GM23338 (cell line): ENCODE measurements at regions not wholly inside any gene's neighbourhood (a gene's known extent, or its start where the extent isn't known, plus 50 kb on each side); places are given as distances from the start of the nearest gene placed in this dataset.

Experiments used
- ATAC-seq: fragments of 200-7000 bp; cut with Tn5 transposase; 3 replicates; pipeline ENCODE4 v1.9.1; 2020
- DNase-seq: peaks from one replicate; pipeline ENCODE4 v3.0.0-alpha.2; 2015; ENCODE audit warnings: low spot score
- H2AFZ ChIP-seq: fragments of 200-600 bp; sonication (generic); 2 replicates; pipeline ENCODE4 v1.8.0; 2016; ENCODE audit warnings: antibody characterized with exemption, mild to moderate bottlenecking, moderate library complexity
- H3F3A ChIP-seq: fragments of 200-600 bp; sonication (generic); replicated peaks from 2 replicates; pipeline ENCODE4 v1.8.0; 2017; ENCODE audit warnings: antibody characterized with exemption, mixed run types, low read depth
- H3K27ac ChIP-seq: fragments of 200-600 bp; sonication (generic); 2 replicates; pipeline ENCODE4 v1.6.1; 2016; ENCODE audit warnings: low read depth
- H3K27me3 ChIP-seq: fragments of 200-600 bp; sonication (generic); 2 replicates; pipeline ENCODE4 v1.8.0; 2016; ENCODE audit warnings: mild to moderate bottlenecking, mixed run types, moderate library complexity; ENCODE audit not compliant: insufficient read depth
- H3K36me3 ChIP-seq: fragments of 200-600 bp; sonication (generic); 2 replicates; pipeline ENCODE4 v1.8.0; 2016; ENCODE audit warnings: mild to moderate bottlenecking; ENCODE audit not compliant: insufficient read depth
- H3K4me1 ChIP-seq: fragments of 200-600 bp; sonication (generic); 2 replicates; pipeline ENCODE4 v1.8.0; 2016; ENCODE audit warnings: mild to moderate bottlenecking, moderate library complexity; ENCODE audit not compliant: insufficient read depth
- H3K4me2 ChIP-seq: fragments of 200-600 bp; sonication (generic); 2 replicates; pipeline ENCODE4 v1.7.1; 2017; ENCODE audit warnings: mixed run types
- H3K4me3 ChIP-seq: fragments of 200-600 bp; sonication (generic); 2 replicates; pipeline ENCODE4 v1.6.1; 2016; ENCODE audit warnings: mixed run types
- H3K79me2 ChIP-seq: fragments of 200-600 bp; sonication (generic); replicated peaks from 2 replicates; pipeline ENCODE4 v1.8.0; 2017; ENCODE audit warnings: mild to moderate bottlenecking; ENCODE audit not compliant: insufficient read depth
- H3K9me2 ChIP-seq: fragments of 200-600 bp; sonication (generic); 2 replicates; pipeline ENCODE4 v1.8.0; 2017; ENCODE audit not compliant: insufficient read depth
- H4K20me1 ChIP-seq: fragments of 200-600 bp; sonication (generic); replicated peaks from 2 replicates; pipeline ENCODE4 v1.8.0; 2017; ENCODE audit warnings: mild to moderate bottlenecking; ENCODE audit not compliant: insufficient read depth
- H3K27ac Mint-ChIP-seq: 2 replicates; pipeline ENCODE4 v1.8.0; 2020; ENCODE audit warnings: inconsistent platforms, mild to moderate bottlenecking, moderate library complexity, mixed read lengths
- H3K27me3 Mint-ChIP-seq: 3 replicates; pipeline ENCODE4 v1.8.0; 2022; ENCODE audit warnings: low read depth, mild to moderate bottlenecking, moderate library complexity, mixed read lengths, inconsistent platforms; ENCODE audit not compliant: insufficient read depth, poor library complexity
- H3K36me3 Mint-ChIP-seq: 3 replicates; pipeline ENCODE4 v1.8.0; 2021; ENCODE audit warnings: low read depth, mild to moderate bottlenecking, inconsistent platforms, moderate library complexity, mixed read lengths
- H3K4me1 Mint-ChIP-seq: 3 replicates; pipeline ENCODE4 v1.8.0; 2020; ENCODE audit warnings: mild to moderate bottlenecking, inconsistent platforms, mixed read lengths
- H3K4me3 Mint-ChIP-seq: 3 replicates; pipeline ENCODE4 v1.8.0; 2021; ENCODE audit warnings: moderate library complexity, mild to moderate bottlenecking, inconsistent platforms, mixed read lengths
- H3K9me3 Mint-ChIP-seq: 3 replicates; pipeline ENCODE4 v1.8.0; 2020; ENCODE audit warnings: moderate library complexity, mild to moderate bottlenecking, inconsistent platforms, mixed read lengths
- CREB1 ChIP-seq: fragments of 250-450 bp; sonication (Bioruptor Pico); IDR thresholded peaks from 2 replicates; pipeline ENCODE4 v1.5.0; 2020; ENCODE audit warnings: low read depth, mild to moderate bottlenecking, moderate library complexity
- ETS1 ChIP-seq: IDR thresholded peaks from 2 replicates; pipeline ENCODE4 v1.6.1; 2016; ENCODE audit warnings: antibody characterized with exemption
- JUNB ChIP-seq: IDR thresholded peaks from one replicate; pipeline ENCODE4 v1.6.1; 2016; ENCODE audit warnings: antibody characterized with exemption; ENCODE audit not compliant: unreplicated experiment
- STAT1 ChIP-seq: IDR thresholded peaks from one replicate; pipeline ENCODE4 v1.6.1; 2016; ENCODE audit warnings: antibody characterized with exemption; ENCODE audit not compliant: unreplicated experiment
- ZNF331 ChIP-seq: fragments of 250-450 bp; sonication (Bioruptor Pico); IDR thresholded peaks from 2 replicates; pipeline ENCODE4 v1.5.0; 2020; ENCODE audit warnings: low read depth, mild to moderate bottlenecking, moderate library complexity
- TF ChIP-seq, protein P1 (sequence below), 2 experiments: fragments of 200-600 bp in 1 of 2; sonication (generic) in 1 of 2; conservative IDR thresholded peaks; 2 replicates each; pipeline versions ENCODE4 v1.5.1 to v1.6.1; 2016 to 2017; ENCODE audit warnings: antibody characterized with exemption in 2 of 2, low read depth in 2 of 2, mild to moderate bottlenecking in 2 of 2, moderate library complexity in 1 of 2
- TF ChIP-seq, protein P2 (sequence below): fragments of 250-450 bp; sonication (Bioruptor Pico); IDR thresholded peaks from 2 replicates; pipeline ENCODE4 v1.5.0; 2020; ENCODE audit warnings: mild to moderate bottlenecking, moderate library complexity

- TF ChIP-seq, protein P1, sequence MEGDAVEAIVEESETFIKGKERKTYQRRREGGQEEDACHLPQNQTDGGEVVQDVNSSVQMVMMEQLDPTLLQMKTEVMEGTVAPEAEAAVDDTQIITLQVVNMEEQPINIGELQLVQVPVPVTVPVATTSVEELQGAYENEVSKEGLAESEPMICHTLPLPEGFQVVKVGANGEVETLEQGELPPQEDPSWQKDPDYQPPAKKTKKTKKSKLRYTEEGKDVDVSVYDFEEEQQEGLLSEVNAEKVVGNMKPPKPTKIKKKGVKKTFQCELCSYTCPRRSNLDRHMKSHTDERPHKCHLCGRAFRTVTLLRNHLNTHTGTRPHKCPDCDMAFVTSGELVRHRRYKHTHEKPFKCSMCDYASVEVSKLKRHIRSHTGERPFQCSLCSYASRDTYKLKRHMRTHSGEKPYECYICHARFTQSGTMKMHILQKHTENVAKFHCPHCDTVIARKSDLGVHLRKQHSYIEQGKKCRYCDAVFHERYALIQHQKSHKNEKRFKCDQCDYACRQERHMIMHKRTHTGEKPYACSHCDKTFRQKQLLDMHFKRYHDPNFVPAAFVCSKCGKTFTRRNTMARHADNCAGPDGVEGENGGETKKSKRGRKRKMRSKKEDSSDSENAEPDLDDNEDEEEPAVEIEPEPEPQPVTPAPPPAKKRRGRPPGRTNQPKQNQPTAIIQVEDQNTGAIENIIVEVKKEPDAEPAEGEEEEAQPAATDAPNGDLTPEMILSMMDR (conservative IDR thresholded peaks at IDR 0.05; ENCODE audit: low read depth in 2 of 2), result no peak
- no peak for TF ChIP-seq ZNF331 (CRISPR knock-in tag)
- TF ChIP-seq, protein P2, sequence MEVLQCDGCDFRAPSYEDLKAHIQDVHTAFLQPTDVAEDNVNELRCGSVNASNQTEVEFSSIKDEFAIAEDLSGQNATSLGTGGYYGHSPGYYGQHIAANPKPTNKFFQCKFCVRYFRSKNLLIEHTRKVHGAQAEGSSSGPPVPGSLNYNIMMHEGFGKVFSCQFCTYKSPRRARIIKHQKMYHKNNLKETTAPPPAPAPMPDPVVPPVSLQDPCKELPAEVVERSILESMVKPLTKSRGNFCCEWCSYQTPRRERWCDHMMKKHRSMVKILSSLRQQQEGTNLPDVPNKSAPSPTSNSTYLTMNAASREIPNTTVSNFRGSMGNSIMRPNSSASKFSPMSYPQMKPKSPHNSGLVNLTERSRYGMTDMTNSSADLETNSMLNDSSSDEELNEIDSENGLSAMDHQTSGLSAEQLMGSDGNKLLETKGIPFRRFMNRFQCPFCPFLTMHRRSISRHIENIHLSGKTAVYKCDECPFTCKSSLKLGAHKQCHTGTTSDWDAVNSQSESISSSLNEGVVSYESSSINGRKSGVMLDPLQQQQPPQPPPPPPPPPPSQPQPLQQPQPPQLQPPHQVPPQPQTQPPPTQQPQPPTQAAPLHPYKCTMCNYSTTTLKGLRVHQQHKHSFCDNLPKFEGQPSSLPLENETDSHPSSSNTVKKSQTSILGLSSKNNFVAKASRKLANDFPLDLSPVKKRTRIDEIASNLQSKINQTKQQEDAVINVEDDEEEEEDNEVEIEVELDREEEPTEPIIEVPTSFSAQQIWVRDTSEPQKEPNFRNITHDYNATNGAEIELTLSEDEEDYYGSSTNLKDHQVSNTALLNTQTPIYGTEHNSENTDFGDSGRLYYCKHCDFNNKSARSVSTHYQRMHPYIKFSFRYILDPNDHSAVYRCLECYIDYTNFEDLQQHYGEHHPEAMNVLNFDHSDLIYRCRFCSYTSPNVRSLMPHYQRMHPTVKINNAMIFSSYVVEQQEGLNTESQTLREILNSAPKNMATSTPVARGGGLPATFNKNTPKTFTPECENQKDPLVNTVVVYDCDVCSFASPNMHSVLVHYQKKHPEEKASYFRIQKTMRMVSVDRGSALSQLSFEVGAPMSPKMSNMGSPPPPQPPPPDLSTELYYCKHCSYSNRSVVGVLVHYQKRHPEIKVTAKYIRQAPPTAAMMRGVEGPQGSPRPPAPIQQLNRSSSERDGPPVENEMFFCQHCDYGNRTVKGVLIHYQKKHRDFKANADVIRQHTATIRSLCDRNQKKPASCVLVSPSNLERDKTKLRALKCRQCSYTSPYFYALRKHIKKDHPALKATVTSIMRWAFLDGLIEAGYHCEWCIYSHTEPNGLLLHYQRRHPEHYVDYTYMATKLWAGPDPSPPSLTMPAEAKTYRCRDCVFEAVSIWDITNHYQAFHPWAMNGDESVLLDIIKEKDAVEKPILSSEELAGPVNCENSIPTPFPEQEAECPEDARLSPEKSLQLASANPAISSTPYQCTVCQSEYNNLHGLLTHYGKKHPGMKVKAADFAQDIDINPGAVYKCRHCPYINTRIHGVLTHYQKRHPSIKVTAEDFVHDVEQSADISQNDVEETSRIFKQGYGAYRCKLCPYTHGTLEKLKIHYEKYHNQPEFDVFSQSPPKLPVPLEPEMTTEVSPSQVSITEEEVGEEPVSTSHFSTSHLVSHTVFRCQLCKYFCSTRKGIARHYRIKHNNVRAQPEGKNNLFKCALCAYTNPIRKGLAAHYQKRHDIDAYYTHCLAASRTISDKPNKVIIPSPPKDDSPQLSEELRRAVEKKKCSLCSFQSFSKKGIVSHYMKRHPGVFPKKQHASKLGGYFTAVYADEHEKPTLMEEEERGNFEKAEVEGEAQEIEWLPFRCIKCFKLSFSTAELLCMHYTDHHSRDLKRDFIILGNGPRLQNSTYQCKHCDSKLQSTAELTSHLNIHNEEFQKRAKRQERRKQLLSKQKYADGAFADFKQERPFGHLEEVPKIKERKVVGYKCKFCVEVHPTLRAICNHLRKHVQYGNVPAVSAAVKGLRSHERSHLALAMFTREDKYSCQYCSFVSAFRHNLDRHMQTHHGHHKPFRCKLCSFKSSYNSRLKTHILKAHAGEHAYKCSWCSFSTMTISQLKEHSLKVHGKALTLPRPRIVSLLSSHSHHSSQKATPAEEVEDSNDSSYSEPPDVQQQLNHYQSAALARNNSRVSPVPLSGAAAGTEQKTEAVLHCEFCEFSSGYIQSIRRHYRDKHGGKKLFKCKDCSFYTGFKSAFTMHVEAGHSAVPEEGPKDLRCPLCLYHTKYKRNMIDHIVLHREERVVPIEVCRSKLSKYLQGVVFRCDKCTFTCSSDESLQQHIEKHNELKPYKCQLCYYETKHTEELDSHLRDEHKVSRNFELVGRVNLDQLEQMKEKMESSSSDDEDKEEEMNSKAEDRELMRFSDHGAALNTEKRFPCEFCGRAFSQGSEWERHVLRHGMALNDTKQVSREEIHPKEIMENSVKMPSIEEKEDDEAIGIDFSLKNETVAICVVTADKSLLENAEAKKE, result no peak
Measured at GRCh38 chr2:215653344-215654030, 217.6 kb upstream of the FN1 start (continued).

GRCh38 chr2:215652388-215652787 is 216.5 kb upstream of the FN1 start:
- ATAC-seq, result no peak
- Histone ChIP-seq H3K4me3 (no peak overlapping the region), H3K79me2 (no peaks in the 10 kb centered on the region), H3K27me3 (no peaks in the 10 kb centered on the region), H3K36me3 (no peaks in the 10 kb centered on the region), H4K20me1 (no peaks in the 10 kb centered on the region), H3K27ac (no peak overlapping the region), H3K9me2 (0 out of 2 replicates have a peak, but pooled peaks cover 13% of the 10 kb centered on the region), H2AFZ (no peak overlapping the region), H3F3A (no peaks in the 10 kb centered on the region), H3K4me2 (no peak overlapping the region), H3K4me1 (no peaks in the 10 kb centered on the region)
- no peaks in the 10 kb centered on the region for H3K27me3 Mint-ChIP-seq
- H3K4me3 Mint-ChIP-seq, result no peak overlapping the region
- H3K27ac Mint-ChIP-seq, result no peak overlapping the region
- no peaks in the 10 kb centered on the region for H3K9me3 Mint-ChIP-seq
- no peak for DNase-seq
- no peaks in the 10 kb centered on the region for H3K36me3 Mint-ChIP-seq
- H3K4me1 Mint-ChIP-seq, result no peaks in the 10 kb centered on the region
- no peak for TF ChIP-seq STAT1
- TF ChIP-seq JUNB, result no peak
- TF ChIP-seq CREB1, result no peak
- no peak for TF ChIP-seq ETS1
